Neural cell (in vitro differentiated cells): ENCODE measurements at regions not wholly inside any gene's neighbourhood (a gene's known extent, or its start where the extent isn't known, plus 50 kb on each side); places are given as distances from the start of the nearest gene placed in this dataset.

Source experiments
- H2AFZ ChIP-seq: fragments of 200-600, 300-800 bp; sonication (generic), shearing (Covaris generic); 2 replicates; pipeline ENCODE4 v1.6.0; 2014; ENCODE audit warnings: low read depth, mild to moderate bottlenecking, antibody characterized with exemption, low read length, moderate library complexity
- H3F3A ChIP-seq: fragments of 200-600 bp; shearing (Covaris generic); 2 replicates; pipeline ENCODE4 v1.6.1; 2016; ENCODE audit warnings: mild to moderate bottlenecking, moderate library complexity, mixed read lengths, antibody characterized with exemption, low read length; ENCODE audit not compliant: insufficient read depth, poor library complexity, severe bottlenecking
- H3K27ac ChIP-seq: fragments of 200-600, 300-800 bp; sonication (generic), shearing (Covaris generic); 2 replicates; pipeline ENCODE4 v1.5.1; 2014; ENCODE audit warnings: mild to moderate bottlenecking, low read length, moderate library complexity
- H3K27me3 ChIP-seq: fragments of 300-800, 200-600 bp; sonication (generic), shearing (Covaris generic); 2 replicates; pipeline ENCODE4 v1.6.0; 2014; ENCODE audit warnings: mild to moderate bottlenecking, low read depth, low read length, moderate library complexity; ENCODE audit not compliant: insufficient read depth
- H3K36me3 ChIP-seq: fragments of 300-800, 200-600 bp; sonication (generic), shearing (Covaris generic); 2 replicates; pipeline ENCODE4 v1.5.1; 2014; ENCODE audit warnings: mild to moderate bottlenecking, antibody characterized with exemption, low read length, moderate library complexity; ENCODE audit not compliant: insufficient read depth
- H3K4me2 ChIP-seq: fragments of 300-800, 200-600 bp; sonication (generic), shearing (Covaris generic); 2 replicates; pipeline ENCODE4 v1.6.0; 2014; ENCODE audit warnings: mild to moderate bottlenecking, low read length
- H3K4me3 ChIP-seq: fragments of 300-800, 200-600 bp; sonication (generic), shearing (Covaris generic); 2 replicates; pipeline ENCODE4 v1.5.1; 2014; ENCODE audit warnings: mild to moderate bottlenecking, low read length, moderate library complexity
- H3K79me2 ChIP-seq: fragments of 200-600 bp; shearing (Covaris generic); replicated peaks from 2 replicates; pipeline ENCODE4 v1.6.0; 2014; ENCODE audit warnings: mild to moderate bottlenecking, low read length, moderate library complexity; ENCODE audit not compliant: insufficient read depth
- H3K9ac ChIP-seq: fragments of 300-800, 200-600 bp; sonication (generic), shearing (Covaris generic); 2 replicates; pipeline ENCODE4 v1.6.1; 2016; ENCODE audit warnings: mild to moderate bottlenecking, low read length, mixed read lengths
- H3K9me2 ChIP-seq: fragments of 200-600 bp; shearing (Covaris generic); 2 replicates; pipeline ENCODE4 v1.6.1; 2016; ENCODE audit warnings: mild to moderate bottlenecking, low read length, mixed read lengths; ENCODE audit not compliant: insufficient read depth
- H3K9me3 ChIP-seq: fragments of 200-600, 300-800 bp; sonication (generic), shearing (Covaris generic); 2 replicates; pipeline ENCODE4 v1.6.1; 2016; ENCODE audit warnings: mild to moderate bottlenecking, mixed run types, low read length, moderate library complexity, mixed read lengths
- H4K20me1 ChIP-seq: fragments of 200-600 bp; shearing (Covaris generic); 2 replicates; pipeline ENCODE4 v1.6.1; 2016; ENCODE audit warnings: mild to moderate bottlenecking, mixed run types; ENCODE audit not compliant: insufficient read depth
- CTCF ChIP-seq: fragments of 450-650 bp; IDR thresholded peaks from 2 replicates; pipeline ENCODE4 v1.5.1; 2014; ENCODE audit warnings: antibody characterized with exemption, mild to moderate bottlenecking, moderate library complexity; ENCODE audit not compliant: poor library complexity, severe bottlenecking
- EP300 ChIP-seq: fragments of 450-650 bp; conservative IDR thresholded peaks from 2 replicates; pipeline ENCODE4 v1.6.1; 2014; ENCODE audit warnings: antibody characterized with exemption, mild to moderate bottlenecking, moderate library complexity; ENCODE audit not compliant: poor library complexity, severe bottlenecking
- EZH2 ChIP-seq: fragments of 200-600, 300-800 bp; shearing (Covaris generic), sonication (generic); IDR thresholded peaks from 2 replicates; pipeline ENCODE4 v1.6.1; 2014; ENCODE audit warnings: antibody characterized with exemption, low read length, borderline replicate concordance, mild to moderate bottlenecking; ENCODE audit not compliant: insufficient read depth, poor library complexity, severe bottlenecking
- MXI1 ChIP-seq: fragments of 450-650 bp; conservative IDR thresholded peaks from 2 replicates; pipeline ENCODE4 v1.6.1; 2014; ENCODE audit warnings: antibody characterized with exemption, mild to moderate bottlenecking; ENCODE audit not compliant: poor library complexity, severe bottlenecking
- POLR2AphosphoS5 ChIP-seq: IDR thresholded peaks from 2 replicates; pipeline ENCODE4 v1.6.1; 2012
- RAD21 ChIP-seq: fragments of 450-650 bp; conservative IDR thresholded peaks from 2 replicates; pipeline ENCODE4 v1.6.1; 2014; ENCODE audit warnings: antibody characterized with exemption, mild to moderate bottlenecking, moderate library complexity
- REST ChIP-seq: IDR thresholded peaks from 2 replicates; pipeline ENCODE4 v1.6.1; 2012; ENCODE audit warnings: borderline replicate concordance
- SMC3 ChIP-seq: fragments of 450-650 bp; conservative IDR thresholded peaks from 2 replicates; pipeline ENCODE4 v1.6.1; 2014; ENCODE audit warnings: antibody characterized with exemption, mild to moderate bottlenecking, moderate library complexity; ENCODE audit not compliant: poor library complexity
- TAF1 ChIP-seq: IDR thresholded peaks from 2 replicates; pipeline ENCODE4 v1.6.1; 2012; ENCODE audit warnings: low read depth

GRCh38 chr10:36564433-36564832, 561.0 kb upstream of the ANKRD30A start:
- H3K4me2 ChIP-seq = no peak overlapping the region
- no peak for TF ChIP-seq SMC3
- no peak for TF ChIP-seq POLR2AphosphoS5
- TF ChIP-seq RAD21 = no peak
- no peak for TF ChIP-seq REST
- TF ChIP-seq MXI1 = no peak
- TF ChIP-seq EZH2 = no peak
- no peak for TF ChIP-seq CTCF
- no peak for TF ChIP-seq EP300
- no peak for TF ChIP-seq TAF1

GRCh38 chr10:36559412-36560400, 565.7 kb upstream of the ANKRD30A start:
- Histone ChIP-seq H3K9me2 (no peaks in the 10 kb centered on the region), H2AFZ (no peak overlapping the region), H3K9ac (no peak overlapping the region), H3K4me3 (no peak overlapping the region), H3K27ac (no peak overlapping the region), H3K27me3 (no peaks in the 10 kb centered on the region), H3K4me2 (no peak overlapping the region), H3K36me3 (no peaks in the 10 kb centered on the region), H3K9me3 (no peaks in the 10 kb centered on the region), H3F3A (no peaks in the 10 kb centered on the region), H3K79me2 (no peaks in the 10 kb centered on the region), H4K20me1 (no peaks in the 10 kb centered on the region)
- TF ChIP-seq REST = no peak
- no peak for TF ChIP-seq MXI1
- no peak for TF ChIP-seq EZH2
- no peak for TF ChIP-seq POLR2AphosphoS5
- TF ChIP-seq RAD21 = no peak
- no peak for TF ChIP-seq SMC3
- no peak for TF ChIP-seq EP300
- no peak for TF ChIP-seq TAF1
- no peak for TF ChIP-seq CTCF

More at GRCh38 chr10:36564433-36564832, 561.0 kb upstream of the ANKRD30A start:
- Histone ChIP-seq H3K4me3 (no peak overlapping the region), H3F3A (no peaks in the 10 kb centered on the region), H2AFZ (no peak overlapping the region), H4K20me1 (no peaks in the 10 kb centered on the region), H3K9me2 (no peaks in the 10 kb centered on the region), H3K9ac (no peak overlapping the region), H3K36me3 (no peaks in the 10 kb centered on the region), H3K9me3 (no peaks in the 10 kb centered on the region), H3K79me2 (no peaks in the 10 kb centered on the region), H3K27ac (no peak overlapping the region), H3K27me3 (no peaks in the 10 kb centered on the region)
